ENCODE measurements at regions not wholly inside any gene's neighbourhood (a gene's known extent, or its start where the extent isn't known, plus 50 kb on each side); places are given as distances from the start of the nearest gene placed in this dataset.

- TF ChIP-seq PHF8 (IDR thresholded peaks at IDR 0.05; ENCODE audit: borderline replicate concordance, low read depth) (no peak), HMGXB4 (CRISPR knock-in tag; IDR thresholded peaks at IDR 0.05; ENCODE audit: borderline replicate concordance) (no peak)
These were observed 216.1 kb downstream of the ETAA1 start for GRCh38 chr2:67613227-67613626.
